ENCODE measurements at regions not wholly inside any gene's neighbourhood (a gene's known extent, or its start where the extent isn't known, plus 50 kb on each side); places are given as distances from the start of the nearest gene placed in this dataset.
A peak's percentile ranks its signal among the peaks of the same experiment; 100 is the strongest.

DNA sequence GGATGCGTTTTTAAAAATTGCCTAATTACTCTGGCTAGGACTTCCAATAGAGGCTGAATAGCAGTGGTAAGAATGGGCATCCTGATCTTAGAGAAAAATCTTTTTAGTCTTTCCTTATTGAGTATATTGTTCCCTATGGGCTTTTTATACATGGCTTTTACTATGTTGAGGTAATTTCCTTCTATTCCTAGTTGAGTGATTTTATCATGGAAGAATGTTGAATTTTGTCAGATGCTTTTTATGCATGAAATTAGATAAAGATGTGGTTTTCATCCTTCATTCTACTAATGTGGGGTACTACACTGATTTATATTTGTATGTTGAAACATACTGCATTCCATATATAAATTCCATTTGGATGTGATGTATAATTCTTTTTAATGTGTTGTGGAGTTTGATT, 2673.8 kb downstream of the PCDH9 start:
- Histone ChIP-seq H3K27ac (no peak overlapping the region), H3K4me3 (no peak overlapping the region), H3K4me1 (ENCODE audit: low read depth) (no peaks in the 10 kb centered on the region), H3K36me3 (no peaks in the 10 kb centered on the region), H3K27me3 (no peaks in the 10 kb centered on the region), H3K9me3 (ENCODE audit: low read depth) (no peaks in the 10 kb centered on the region)
- TF ChIP-seq, protein P1, sequence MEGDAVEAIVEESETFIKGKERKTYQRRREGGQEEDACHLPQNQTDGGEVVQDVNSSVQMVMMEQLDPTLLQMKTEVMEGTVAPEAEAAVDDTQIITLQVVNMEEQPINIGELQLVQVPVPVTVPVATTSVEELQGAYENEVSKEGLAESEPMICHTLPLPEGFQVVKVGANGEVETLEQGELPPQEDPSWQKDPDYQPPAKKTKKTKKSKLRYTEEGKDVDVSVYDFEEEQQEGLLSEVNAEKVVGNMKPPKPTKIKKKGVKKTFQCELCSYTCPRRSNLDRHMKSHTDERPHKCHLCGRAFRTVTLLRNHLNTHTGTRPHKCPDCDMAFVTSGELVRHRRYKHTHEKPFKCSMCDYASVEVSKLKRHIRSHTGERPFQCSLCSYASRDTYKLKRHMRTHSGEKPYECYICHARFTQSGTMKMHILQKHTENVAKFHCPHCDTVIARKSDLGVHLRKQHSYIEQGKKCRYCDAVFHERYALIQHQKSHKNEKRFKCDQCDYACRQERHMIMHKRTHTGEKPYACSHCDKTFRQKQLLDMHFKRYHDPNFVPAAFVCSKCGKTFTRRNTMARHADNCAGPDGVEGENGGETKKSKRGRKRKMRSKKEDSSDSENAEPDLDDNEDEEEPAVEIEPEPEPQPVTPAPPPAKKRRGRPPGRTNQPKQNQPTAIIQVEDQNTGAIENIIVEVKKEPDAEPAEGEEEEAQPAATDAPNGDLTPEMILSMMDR (IDR thresholded peaks at IDR 0.05; ENCODE audit: low read depth, low read length): no peak
- DNase-seq (ENCODE audit: low read depth in 1 of 2, low spot score in 1 of 2): no peak

DNA sequence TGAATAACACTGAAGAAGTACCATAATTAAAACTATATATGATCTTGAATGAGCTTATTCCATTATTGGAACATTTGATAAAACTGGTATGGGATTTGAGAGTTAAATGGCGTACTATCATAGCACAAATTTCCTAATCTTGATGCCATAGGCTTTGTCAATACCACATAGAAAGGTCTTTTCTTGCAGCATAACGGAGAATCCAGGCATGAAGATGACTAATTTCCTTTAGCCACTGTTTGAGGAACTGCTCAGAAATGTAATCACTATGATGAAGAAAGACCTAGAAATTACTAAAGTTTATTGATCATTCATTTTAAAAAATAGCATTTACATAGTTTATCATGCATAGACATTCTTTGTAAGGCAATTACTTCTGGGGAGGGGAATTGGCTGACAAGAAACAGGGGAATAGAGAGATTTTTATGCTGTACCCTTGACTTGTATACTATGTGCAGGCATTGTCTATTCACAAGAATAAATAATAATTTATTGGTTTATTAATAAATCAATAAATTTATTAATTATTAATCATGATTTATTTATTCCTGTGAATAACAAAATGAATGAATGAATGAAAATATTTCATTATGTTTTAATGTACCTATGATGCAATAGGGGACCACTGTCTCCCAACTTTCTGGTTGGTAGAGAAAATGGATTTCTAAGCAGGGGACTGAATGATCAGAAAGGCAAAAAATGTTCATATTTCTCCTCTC, 2676.6 kb downstream of the PCDH9 start:
- TF ChIP-seq, protein P1 (IDR thresholded peaks at IDR 0.05; ENCODE audit: low read depth, low read length): no peak
- H3K27me3 ChIP-seq: no peaks in the 10 kb centered on the region
- H3K4me3 ChIP-seq: no peak overlapping the region
- H3K36me3 ChIP-seq: no peaks in the 10 kb centered on the region
- no peaks in the 10 kb centered on the region for H3K4me1 ChIP-seq (ENCODE audit: low read depth)
- DNase-seq (ENCODE audit: low read depth in 1 of 2, low spot score in 1 of 2): peak in 1 of 2 donors; percentile 11
- no peak overlapping the region for H3K27ac ChIP-seq
- no peaks in the 10 kb centered on the region for H3K9me3 ChIP-seq (ENCODE audit: low read depth)

DNA sequence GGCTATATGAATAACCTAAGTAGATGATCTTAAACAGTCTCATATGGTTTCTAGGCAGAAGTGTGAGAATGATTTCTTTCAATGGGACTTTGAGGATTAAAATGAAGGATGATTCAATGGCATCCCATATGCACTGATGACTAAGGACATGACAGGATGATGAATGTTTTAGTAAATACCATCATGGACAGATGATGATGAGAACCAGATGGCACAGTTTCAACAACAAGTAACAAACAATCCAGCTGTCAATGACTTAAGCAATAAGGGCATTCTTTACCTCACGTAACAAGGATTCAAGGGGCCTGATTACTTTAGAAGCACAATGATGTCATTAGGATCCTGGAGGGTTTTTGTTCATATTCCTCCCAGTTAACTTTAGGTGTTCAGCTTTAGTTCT, 2678.4 kb downstream of the PCDH9 start:
- no peaks in the 10 kb centered on the region for H3K4me1 ChIP-seq (ENCODE audit: low read depth)
- no peak overlapping the region for H3K4me3 ChIP-seq
- TF ChIP-seq, protein P1 (IDR thresholded peaks at IDR 0.05; ENCODE audit: low read depth, low read length): no peak
- peak in 1 of 2 donors; percentile 39 for DNase-seq (ENCODE audit: low read depth in 1 of 2, low spot score in 1 of 2)
- no peak overlapping the region for H3K27ac ChIP-seq
- no peaks in the 10 kb centered on the region for H3K36me3 ChIP-seq
- no peaks in the 10 kb centered on the region for H3K9me3 ChIP-seq (ENCODE audit: low read depth)
- no peaks in the 10 kb centered on the region for H3K27me3 ChIP-seq

DNA sequence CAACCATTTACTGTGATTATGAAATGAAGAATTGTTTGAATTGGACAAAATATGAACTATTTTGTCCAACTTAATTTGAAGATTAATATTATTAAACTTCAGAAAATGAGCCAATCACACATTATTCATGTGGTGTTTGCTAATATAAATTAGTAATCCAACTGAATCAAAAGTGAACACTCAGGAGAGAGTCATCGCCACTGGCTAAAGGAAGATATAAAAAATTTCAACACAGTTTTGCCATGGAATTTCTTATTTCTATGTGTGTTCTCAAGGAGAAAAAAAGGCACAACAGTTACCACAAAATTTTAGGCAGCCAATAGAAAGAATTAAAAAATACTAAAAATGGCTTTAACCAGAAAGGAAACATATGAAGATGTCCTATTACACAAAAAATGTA, 2683.8 kb downstream of the PCDH9 start:
- Histone ChIP-seq H3K9me3 (ENCODE audit: low read depth) (no peaks in the 10 kb centered on the region), H3K27me3 (no peaks in the 10 kb centered on the region), H3K4me3 (no peak overlapping the region), H3K36me3 (no peaks in the 10 kb centered on the region), H3K4me1 (ENCODE audit: low read depth) (no peaks in the 10 kb centered on the region), H3K27ac (no peak overlapping the region)
- no peak for DNase-seq (ENCODE audit: low read depth in 1 of 2, low spot score in 1 of 2)
- TF ChIP-seq, protein P1 (IDR thresholded peaks at IDR 0.05; ENCODE audit: low read depth, low read length): no peak

DNA sequence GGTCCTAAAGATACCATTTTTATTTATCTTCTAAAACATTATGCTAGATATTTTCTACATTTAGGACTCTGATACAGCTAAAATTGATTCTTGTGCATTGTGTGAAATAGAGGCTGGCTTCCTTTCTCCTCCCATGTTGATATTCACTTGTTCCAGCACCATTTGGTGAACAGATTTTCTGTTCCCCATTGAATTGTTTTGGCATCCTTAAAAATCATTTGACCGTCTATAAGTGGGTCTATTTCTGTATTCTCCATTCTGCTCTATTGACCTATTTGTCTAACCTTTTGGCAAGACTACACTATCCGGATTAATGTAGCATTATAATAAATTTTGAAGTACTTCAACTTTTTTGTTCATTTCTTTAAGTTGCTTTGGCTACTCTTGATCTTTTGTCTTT, 2689.2 kb downstream of the PCDH9 start:
- Histone ChIP-seq H3K4me1 (ENCODE audit: low read depth) (no peaks in the 10 kb centered on the region), H3K36me3 (no peaks in the 10 kb centered on the region), H3K27ac (no peak overlapping the region), H3K9me3 (ENCODE audit: low read depth) (no peaks in the 10 kb centered on the region), H3K4me3 (no peak overlapping the region), H3K27me3 (no peaks in the 10 kb centered on the region)
- TF ChIP-seq, protein P1 (IDR thresholded peaks at IDR 0.05; ENCODE audit: low read depth, low read length): no peak
- no peak for DNase-seq (ENCODE audit: low read depth in 1 of 2, low spot score in 1 of 2)
